Endodermal cell (in vitro differentiated cells): ENCODE measurements at regions not wholly inside any gene's neighbourhood (a gene's known extent, or its start where the extent isn't known, plus 50 kb on each side); places are given as distances from the start of the nearest gene placed in this dataset.

Experiments used
- DNase-seq: peaks from one replicate; pipeline ENCODE4 v3.0.0-alpha.2; 2017
- H3K27ac ChIP-seq: 2 replicates; pipeline ENCODE4 v1.5.1; 2013; ENCODE audit warnings: mild to moderate bottlenecking, low read depth, low read length, moderate library complexity
- H3K27me3 ChIP-seq: 2 replicates; pipeline ENCODE4 v1.6.1; 2013; ENCODE audit warnings: mild to moderate bottlenecking, low read length, moderate library complexity; ENCODE audit not compliant: insufficient read depth, control insufficient read depth, poor library complexity, severe bottlenecking
- H3K36me3 ChIP-seq: 2 replicates; pipeline ENCODE4 v1.7.0; 2013; ENCODE audit warnings: mild to moderate bottlenecking, low read length, moderate library complexity; ENCODE audit not compliant: control insufficient read depth, insufficient read depth
- H3K4me1 ChIP-seq: one replicate; pipeline ENCODE4 v1.7.0; 2013; ENCODE audit warnings: low read length; ENCODE audit not compliant: control insufficient read depth, insufficient read depth
- H3K4me3 ChIP-seq: 2 replicates; pipeline ENCODE4 v1.5.1; 2013; ENCODE audit warnings: mild to moderate bottlenecking, low read length, moderate library complexity
- H3K9ac ChIP-seq: 2 replicates; pipeline ENCODE4 v1.6.1; 2013; ENCODE audit warnings: mild to moderate bottlenecking, low read length, moderate library complexity; ENCODE audit not compliant: poor library complexity, severe bottlenecking; ENCODE audit errors: extremely low read depth
- H3K9me3 ChIP-seq: 2 replicates; pipeline ENCODE4 v1.6.1; 2013; ENCODE audit warnings: mild to moderate bottlenecking, low read length, moderate library complexity; ENCODE audit not compliant: control insufficient read depth
- H3K27ac Mint-ChIP-seq: 2 replicates; pipeline ENCODE4 v1.8.0; 2020; ENCODE audit warnings: mixed read lengths
- H3K27me3 Mint-ChIP-seq: 2 replicates; pipeline ENCODE4 v1.8.0; 2021; ENCODE audit warnings: mild to moderate bottlenecking, mixed read lengths; ENCODE audit not compliant: insufficient read depth
- H3K36me3 Mint-ChIP-seq: 2 replicates; pipeline ENCODE4 v1.8.0; 2020; ENCODE audit warnings: low read depth, mixed read lengths
- H3K4me1 Mint-ChIP-seq: 2 replicates; pipeline ENCODE4 v1.8.0; 2020; ENCODE audit warnings: mixed read lengths
- H3K4me3 Mint-ChIP-seq: 2 replicates; pipeline ENCODE4 v1.8.0; 2020; ENCODE audit warnings: mild to moderate bottlenecking, moderate library complexity, mixed read lengths
- H3K9me3 Mint-ChIP-seq: 2 replicates; pipeline ENCODE4 v1.8.0; 2020; ENCODE audit warnings: mild to moderate bottlenecking, mixed read lengths
- WGBS, 2 experiments: methylation state at CpG; one replicate each; pipeline versions ENCODE4 v1.1.5 to v1.1.7; 2013; ENCODE audit warnings: missing lambda C conversion rate in 2 of 2, mixed read lengths in 1 of 2; ENCODE audit not compliant: insufficient coverage in 1 of 2, insufficient read length in 1 of 2; 5-methylcytosine and 5-hydroxymethylcytosine counted together
- TF ChIP-seq, protein P1 (sequence below): fragments of 200-600 bp; sonication (generic); conservative IDR thresholded peaks from 2 replicates; pipeline ENCODE4 v1.5.0; 2021; ENCODE audit warnings: antibody characterized with exemption, mild to moderate bottlenecking

GRCh38 chr20:11443382-11444119, 474.1 kb upstream of the BTBD3 start:
- Histone ChIP-seq H3K27me3 (no peaks in the 10 kb centered on the region), H3K9ac (no peak overlapping the region), H3K27ac (no peak overlapping the region), H3K36me3 (no peaks in the 10 kb centered on the region), H3K9me3 (no peaks in the 10 kb centered on the region), H3K4me3 (no peak overlapping the region), H3K4me1 (peaks cover 6% of the 10 kb centered on the region)
- H3K36me3 Mint-ChIP-seq: no peaks in the 10 kb centered on the region
- TF ChIP-seq, protein P1, sequence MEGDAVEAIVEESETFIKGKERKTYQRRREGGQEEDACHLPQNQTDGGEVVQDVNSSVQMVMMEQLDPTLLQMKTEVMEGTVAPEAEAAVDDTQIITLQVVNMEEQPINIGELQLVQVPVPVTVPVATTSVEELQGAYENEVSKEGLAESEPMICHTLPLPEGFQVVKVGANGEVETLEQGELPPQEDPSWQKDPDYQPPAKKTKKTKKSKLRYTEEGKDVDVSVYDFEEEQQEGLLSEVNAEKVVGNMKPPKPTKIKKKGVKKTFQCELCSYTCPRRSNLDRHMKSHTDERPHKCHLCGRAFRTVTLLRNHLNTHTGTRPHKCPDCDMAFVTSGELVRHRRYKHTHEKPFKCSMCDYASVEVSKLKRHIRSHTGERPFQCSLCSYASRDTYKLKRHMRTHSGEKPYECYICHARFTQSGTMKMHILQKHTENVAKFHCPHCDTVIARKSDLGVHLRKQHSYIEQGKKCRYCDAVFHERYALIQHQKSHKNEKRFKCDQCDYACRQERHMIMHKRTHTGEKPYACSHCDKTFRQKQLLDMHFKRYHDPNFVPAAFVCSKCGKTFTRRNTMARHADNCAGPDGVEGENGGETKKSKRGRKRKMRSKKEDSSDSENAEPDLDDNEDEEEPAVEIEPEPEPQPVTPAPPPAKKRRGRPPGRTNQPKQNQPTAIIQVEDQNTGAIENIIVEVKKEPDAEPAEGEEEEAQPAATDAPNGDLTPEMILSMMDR: no peak
- H3K4me3 Mint-ChIP-seq: no peak overlapping the region
- 75 to 82% methylated on average over 2 to 3 of the region's 3 CpGs for WGBS, 2 experiments
- no peak for DNase-seq
- no peaks in the 10 kb centered on the region for H3K9me3 Mint-ChIP-seq
- no peak overlapping the region for H3K27ac Mint-ChIP-seq
- no peaks in the 10 kb centered on the region for H3K27me3 Mint-ChIP-seq
- peaks cover 11% of the 10 kb centered on the region for H3K4me1 Mint-ChIP-seq

DNA sequence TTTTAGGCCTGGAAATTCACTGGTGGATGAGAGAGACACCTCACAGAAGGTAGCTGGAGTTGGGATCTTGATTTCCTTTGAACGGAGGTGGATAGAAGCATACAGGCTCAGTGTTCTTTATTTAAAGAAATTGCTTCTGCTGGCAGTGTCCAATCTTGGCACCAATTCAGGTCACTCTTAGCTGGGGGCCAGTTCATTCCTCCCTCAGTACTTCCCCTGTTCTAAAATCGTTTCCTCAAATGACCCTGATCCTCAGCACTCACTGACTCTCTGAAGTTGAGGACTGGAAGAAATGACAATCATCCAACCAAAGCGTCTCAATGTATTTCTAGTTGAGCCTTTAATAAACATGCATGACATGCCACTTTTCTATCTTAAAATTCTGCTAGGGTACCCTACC, 472.5 kb upstream of the BTBD3 start:
- H3K27ac Mint-ChIP-seq: no peak overlapping the region
- TF ChIP-seq, protein P1: no peak
- no peak overlapping the region for H3K4me3 Mint-ChIP-seq
- peaks cover 11% of the 10 kb centered on the region for H3K4me1 Mint-ChIP-seq
- H3K36me3 ChIP-seq: no peaks in the 10 kb centered on the region
- no peaks in the 10 kb centered on the region for H3K36me3 Mint-ChIP-seq
- no peak for DNase-seq
- H3K27me3 ChIP-seq: no peaks in the 10 kb centered on the region
- H3K4me3 ChIP-seq: no peak overlapping the region
- no peak overlapping the region for H3K27ac ChIP-seq
- no peak overlapping the region for H3K9ac ChIP-seq
- peaks cover 6% of the 10 kb centered on the region for H3K4me1 ChIP-seq
- no peaks in the 10 kb centered on the region for H3K9me3 Mint-ChIP-seq
- peaks cover 6% of the 10 kb centered on the region for H3K9me3 ChIP-seq
- WGBS, 2 experiments: 82 to 93% methylated on average over 2 to 3 of the region's 3 CpGs
- no peaks in the 10 kb centered on the region for H3K27me3 Mint-ChIP-seq

DNA sequence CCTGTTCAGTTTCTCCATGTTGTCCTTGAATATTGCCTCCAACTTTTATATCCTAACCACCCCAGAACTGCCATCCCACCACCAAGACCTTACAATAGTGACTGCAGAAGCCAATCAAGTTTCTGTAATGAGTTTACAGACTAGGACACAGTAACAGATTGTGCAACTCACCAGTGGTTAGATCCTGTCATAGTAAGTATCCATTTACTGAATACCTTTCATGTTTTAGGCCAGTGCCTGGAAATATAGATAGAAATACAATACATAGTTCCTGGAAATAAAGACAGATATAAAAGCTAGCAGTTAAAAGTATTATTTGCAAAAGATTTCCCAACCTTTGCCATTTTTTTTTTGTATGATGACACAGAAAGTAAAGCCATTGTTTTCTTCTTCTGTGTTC, 471.8 kb upstream of the BTBD3 start:
- H3K4me3 ChIP-seq: no peak overlapping the region
- H3K9me3 Mint-ChIP-seq: no peaks in the 10 kb centered on the region
- no peak overlapping the region for H3K27ac ChIP-seq
- H3K27ac Mint-ChIP-seq: no peak overlapping the region
- no peaks in the 10 kb centered on the region for H3K27me3 Mint-ChIP-seq
- no peak overlapping the region for H3K4me3 Mint-ChIP-seq
- peaks cover 11% of the 10 kb centered on the region for H3K4me1 Mint-ChIP-seq
- H3K9ac ChIP-seq: no peak overlapping the region
- no peaks in the 10 kb centered on the region for H3K36me3 ChIP-seq
- H3K9me3 ChIP-seq: peaks cover 11% of the 10 kb centered on the region
- DNase-seq: no peak
- H3K27me3 ChIP-seq: no peaks in the 10 kb centered on the region
- TF ChIP-seq, protein P1: no peak
- H3K4me1 ChIP-seq: peaks cover 6% of the 10 kb centered on the region
- H3K36me3 Mint-ChIP-seq: no peaks in the 10 kb centered on the region
